Loucy (cell line): ENCODE measurements at regions not wholly inside any gene's neighbourhood (a gene's known extent, or its start where the extent isn't known, plus 50 kb on each side); places are given as distances from the start of the nearest gene placed in this dataset.

Source experiments
- EZH2phosphoT487 ChIP-seq: fragments of 200-600 bp; IDR thresholded peaks from 2 replicates; pipeline ENCODE4 v1.6.1; 2018; ENCODE audit warnings: antibody characterized with exemption, mild to moderate bottlenecking, moderate library complexity, borderline replicate concordance
- TF ChIP-seq, protein P1 (sequence below): fragments of 200-600 bp; sonication (generic); conservative IDR thresholded peaks from 2 replicates; pipeline ENCODE4 v1.5.1; 2014; ENCODE audit warnings: mild to moderate bottlenecking, antibody characterized with exemption, low read length

DNA sequence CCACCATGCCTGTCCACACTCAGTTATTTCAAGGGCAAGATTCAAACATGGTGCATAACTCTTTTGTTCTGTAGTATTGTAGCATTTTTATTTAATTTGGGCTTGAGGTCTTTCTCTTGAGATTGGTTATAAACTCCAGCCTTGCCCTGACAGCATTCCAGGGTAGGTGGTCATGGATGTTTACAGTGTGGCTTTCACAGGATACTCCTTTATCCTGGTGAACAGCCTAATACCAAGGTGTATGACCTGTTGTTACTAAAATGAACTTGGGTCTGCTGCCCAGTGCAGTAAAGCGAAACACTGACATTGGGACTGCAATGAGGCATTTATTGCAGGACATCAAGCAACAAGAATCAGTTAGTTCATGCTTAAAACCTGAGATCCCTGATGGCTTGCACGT lies 434.8 kb downstream of the ANKRD50 start:
- TF ChIP-seq, protein P1, sequence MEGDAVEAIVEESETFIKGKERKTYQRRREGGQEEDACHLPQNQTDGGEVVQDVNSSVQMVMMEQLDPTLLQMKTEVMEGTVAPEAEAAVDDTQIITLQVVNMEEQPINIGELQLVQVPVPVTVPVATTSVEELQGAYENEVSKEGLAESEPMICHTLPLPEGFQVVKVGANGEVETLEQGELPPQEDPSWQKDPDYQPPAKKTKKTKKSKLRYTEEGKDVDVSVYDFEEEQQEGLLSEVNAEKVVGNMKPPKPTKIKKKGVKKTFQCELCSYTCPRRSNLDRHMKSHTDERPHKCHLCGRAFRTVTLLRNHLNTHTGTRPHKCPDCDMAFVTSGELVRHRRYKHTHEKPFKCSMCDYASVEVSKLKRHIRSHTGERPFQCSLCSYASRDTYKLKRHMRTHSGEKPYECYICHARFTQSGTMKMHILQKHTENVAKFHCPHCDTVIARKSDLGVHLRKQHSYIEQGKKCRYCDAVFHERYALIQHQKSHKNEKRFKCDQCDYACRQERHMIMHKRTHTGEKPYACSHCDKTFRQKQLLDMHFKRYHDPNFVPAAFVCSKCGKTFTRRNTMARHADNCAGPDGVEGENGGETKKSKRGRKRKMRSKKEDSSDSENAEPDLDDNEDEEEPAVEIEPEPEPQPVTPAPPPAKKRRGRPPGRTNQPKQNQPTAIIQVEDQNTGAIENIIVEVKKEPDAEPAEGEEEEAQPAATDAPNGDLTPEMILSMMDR: no peak
- no peak for TF ChIP-seq EZH2phosphoT487
